Panc1 (cell line): ENCODE measurements at regions not wholly inside any gene's neighbourhood (a gene's known extent, or its start where the extent isn't known, plus 50 kb on each side); places are given as distances from the start of the nearest gene placed in this dataset.

Experiments
- POLR2AphosphoS5 ChIP-seq: IDR thresholded peaks from 2 replicates; pipeline ENCODE4 v1.6.1; 2012; ENCODE audit warnings: mild to moderate bottlenecking, low read depth, low read length, moderate library complexity
- TF ChIP-seq, protein P1 (sequence below): fragments of 450-650 bp; IDR thresholded peaks from 2 replicates; pipeline ENCODE4 v1.5.1; 2017; ENCODE audit warnings: mild to moderate bottlenecking

DNA sequence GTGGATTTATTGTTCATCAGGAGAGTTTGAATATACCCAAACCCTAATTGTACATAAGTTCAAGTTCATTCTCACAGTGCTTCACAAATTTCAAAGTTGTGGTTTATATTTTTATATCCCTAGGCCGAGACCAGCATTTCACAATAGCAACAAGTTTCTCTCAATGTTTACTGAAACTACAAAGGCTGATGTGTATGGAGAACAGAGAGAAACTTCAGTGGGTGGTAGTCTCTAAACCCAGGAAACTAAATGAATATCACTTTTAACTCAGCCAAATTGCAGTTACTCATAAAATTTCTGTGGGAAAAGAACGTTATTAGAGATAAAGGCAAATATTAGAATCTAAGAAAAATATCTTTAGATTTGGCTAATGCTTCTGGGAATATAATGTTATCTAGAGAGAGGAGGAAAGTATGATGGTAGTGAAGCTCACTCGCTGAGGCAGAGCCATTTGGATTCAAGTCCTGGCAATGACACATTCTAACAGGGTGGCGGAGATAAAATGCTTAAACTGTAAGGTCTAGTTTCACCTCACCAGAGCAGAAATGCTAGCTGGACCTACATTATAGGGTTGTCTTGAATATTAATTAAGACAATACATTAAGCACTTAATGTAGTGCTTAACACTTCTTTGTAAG is 514.8 kb downstream of the EPHA3 start:
- no peak for TF ChIP-seq POLR2AphosphoS5
- TF ChIP-seq, protein P1, sequence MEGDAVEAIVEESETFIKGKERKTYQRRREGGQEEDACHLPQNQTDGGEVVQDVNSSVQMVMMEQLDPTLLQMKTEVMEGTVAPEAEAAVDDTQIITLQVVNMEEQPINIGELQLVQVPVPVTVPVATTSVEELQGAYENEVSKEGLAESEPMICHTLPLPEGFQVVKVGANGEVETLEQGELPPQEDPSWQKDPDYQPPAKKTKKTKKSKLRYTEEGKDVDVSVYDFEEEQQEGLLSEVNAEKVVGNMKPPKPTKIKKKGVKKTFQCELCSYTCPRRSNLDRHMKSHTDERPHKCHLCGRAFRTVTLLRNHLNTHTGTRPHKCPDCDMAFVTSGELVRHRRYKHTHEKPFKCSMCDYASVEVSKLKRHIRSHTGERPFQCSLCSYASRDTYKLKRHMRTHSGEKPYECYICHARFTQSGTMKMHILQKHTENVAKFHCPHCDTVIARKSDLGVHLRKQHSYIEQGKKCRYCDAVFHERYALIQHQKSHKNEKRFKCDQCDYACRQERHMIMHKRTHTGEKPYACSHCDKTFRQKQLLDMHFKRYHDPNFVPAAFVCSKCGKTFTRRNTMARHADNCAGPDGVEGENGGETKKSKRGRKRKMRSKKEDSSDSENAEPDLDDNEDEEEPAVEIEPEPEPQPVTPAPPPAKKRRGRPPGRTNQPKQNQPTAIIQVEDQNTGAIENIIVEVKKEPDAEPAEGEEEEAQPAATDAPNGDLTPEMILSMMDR, result no peak
